Skeletal muscle satellite cell (primary cell): ENCODE measurements at regions not wholly inside any gene's neighbourhood (a gene's known extent, or its start where the extent isn't known, plus 50 kb on each side); places are given as distances from the start of the nearest gene placed in this dataset.
A peak's percentile ranks its signal among the peaks of the same experiment; 100 is the strongest.
"Not testable (repeated sequence)": the region's sequence is repeated elsewhere in the genome, so short reads cannot be mapped to it uniquely, and the experiment has no call there.

Experiments used
- H3K27me3 ChIP-seq: 2 replicates; pipeline ENCODE4 v1.7.0; 2013; ENCODE audit warnings: low read length; ENCODE audit not compliant: control insufficient read depth, insufficient read depth
- H3K36me3 ChIP-seq: 2 replicates; pipeline ENCODE4 v1.7.0; 2013; ENCODE audit warnings: mild to moderate bottlenecking, control low read depth, low read length; ENCODE audit not compliant: insufficient read depth
- H3K4me1 ChIP-seq: 2 replicates; pipeline ENCODE4 v1.7.0; 2013; ENCODE audit warnings: low read length; ENCODE audit not compliant: control insufficient read depth, insufficient read depth
- H3K4me2 ChIP-seq: 2 replicates; pipeline ENCODE4 v1.7.0; 2013; ENCODE audit warnings: mild to moderate bottlenecking, low read length
- H3K4me3 ChIP-seq: 2 replicates; pipeline ENCODE4 v1.7.0; 2013; ENCODE audit warnings: low read length
- H3K9ac ChIP-seq: 2 replicates; pipeline ENCODE4 v1.7.0; 2013; ENCODE audit warnings: mild to moderate bottlenecking, low read depth, low read length, moderate library complexity
- H3K9me3 ChIP-seq: replicated peaks from 2 replicates; pipeline ENCODE4 v1.7.0; 2013; ENCODE audit warnings: mild to moderate bottlenecking, control low read depth, low read length

DNA sequence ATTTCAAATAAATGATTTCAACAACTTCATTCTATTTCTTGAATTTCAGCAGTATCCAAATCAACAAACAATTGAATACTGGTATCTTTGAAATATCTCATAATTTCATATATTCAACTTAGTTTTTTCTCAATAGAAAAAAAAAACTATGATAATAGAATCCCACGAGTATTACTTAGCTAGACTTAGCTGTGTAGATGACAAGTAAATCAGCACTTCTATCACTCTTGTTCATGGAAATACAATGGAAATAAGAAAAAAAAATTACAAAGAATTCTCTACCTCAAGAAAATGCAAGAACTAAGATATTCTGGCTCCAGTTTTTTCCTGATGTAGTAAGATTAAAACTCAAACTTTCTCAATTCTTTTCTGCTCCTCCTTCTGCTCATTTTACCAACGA lies 256.2 kb upstream of the KYNU start:
- Histone ChIP-seq H3K9ac (no peak overlapping the region), H3K4me1 (no peaks in the 10 kb centered on the region), H3K27me3 (no peaks in the 10 kb centered on the region), H3K36me3 (no peaks in the 10 kb centered on the region), H3K9me3 (no peaks in the 10 kb centered on the region), H3K4me2 (no peak overlapping the region), H3K4me3 (no peak overlapping the region)

- Histone ChIP-seq H3K9me3 (no peaks in the 10 kb centered on the region), H3K27me3 (no peaks in the 10 kb centered on the region), H3K4me1 (no peaks in the 10 kb centered on the region), H3K4me3 (no peak overlapping the region), H3K36me3 (no peaks in the 10 kb centered on the region), H3K4me2 (no peak overlapping the region), H3K9ac (no peak overlapping the region)
Observed at GRCh38 chr2:142617461-142617860, 260.0 kb upstream of the KYNU start.

- Histone ChIP-seq H3K4me2 (no peak overlapping the region), H3K4me1 (no peaks in the 10 kb centered on the region), H3K27me3 (no peaks in the 10 kb centered on the region), H3K9me3 (no peaks in the 10 kb centered on the region), H3K9ac (no peak overlapping the region), H3K4me3 (no peak overlapping the region), H3K36me3 (no peaks in the 10 kb centered on the region)
Observed at GRCh38 chr2:142615876-142616275, 261.6 kb upstream of the KYNU start.

- not testable (repeated sequence) for H3K27me3 ChIP-seq, H3K4me3 ChIP-seq, H3K9me3 ChIP-seq, H3K9ac ChIP-seq, H3K4me1 ChIP-seq, H3K36me3 ChIP-seq, H3K4me2 ChIP-seq
Observed at GRCh38 chr2:142613193-142613592, 264.3 kb upstream of the KYNU start.

GRCh38 chr2:142605421-142605820 lies 272.0 kb upstream of the KYNU start:
- Histone ChIP-seq H3K27me3 (no peaks in the 10 kb centered on the region), H3K4me2 (no peak overlapping the region), H3K4me1 (peaks cover 6% of the 10 kb centered on the region), H3K9me3 (no peaks in the 10 kb centered on the region), H3K9ac (no peak overlapping the region), H3K36me3 (no peaks in the 10 kb centered on the region), H3K4me3 (no peak overlapping the region)

- H3K27me3 ChIP-seq: no peaks in the 10 kb centered on the region
- no peak overlapping the region for H3K9ac ChIP-seq
- no peak overlapping the region for H3K4me2 ChIP-seq
- no peaks in the 10 kb centered on the region for H3K36me3 ChIP-seq
- no peaks in the 10 kb centered on the region for H3K9me3 ChIP-seq
- H3K4me1 ChIP-seq: peaks cover 9% of the 10 kb centered on the region
- H3K4me3 ChIP-seq: no peak overlapping the region
Observed at GRCh38 chr2:142603759-142604158, 273.7 kb upstream of the KYNU start.

DNA sequence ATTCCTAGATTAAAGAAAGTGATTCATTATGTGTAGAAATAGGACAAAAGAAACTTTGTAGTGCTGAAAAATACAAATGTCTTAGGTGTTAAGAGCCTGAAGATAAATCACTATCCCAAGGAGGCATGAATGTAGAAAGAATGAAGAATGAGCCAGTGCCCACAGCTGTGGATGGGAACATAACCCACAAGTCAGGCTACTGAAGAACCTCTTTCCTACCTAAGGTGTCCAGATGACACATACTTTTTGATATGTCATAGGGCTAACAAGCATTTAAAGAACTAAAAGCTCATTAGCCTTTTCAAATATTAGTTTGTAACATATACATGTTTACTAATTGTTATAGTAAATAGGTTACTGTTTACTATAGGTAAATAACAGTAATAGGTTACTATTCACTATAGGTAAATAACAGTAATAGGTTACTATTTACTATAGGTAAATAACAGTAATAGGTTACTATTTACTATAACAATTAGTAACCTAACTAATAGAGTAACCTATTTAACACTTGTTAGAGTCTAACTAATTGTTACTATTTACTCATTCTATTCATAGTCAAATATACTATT lies 275.0 kb upstream of the KYNU start:
- Histone ChIP-seq H3K4me1 (peaks cover 12% of the 10 kb centered on the region), H3K9ac (no peak overlapping the region), H3K4me3 (no peak overlapping the region), H3K4me2 (no peak overlapping the region), H3K36me3 (no peaks in the 10 kb centered on the region), H3K9me3 (no peaks in the 10 kb centered on the region), H3K27me3 (no peaks in the 10 kb centered on the region)

GRCh38 chr2:142601794-142602193 lies 275.7 kb upstream of the KYNU start:
- H3K4me3 ChIP-seq: no peak overlapping the region
- no peak overlapping the region for H3K4me2 ChIP-seq
- H3K27me3 ChIP-seq: no peaks in the 10 kb centered on the region
- no peak overlapping the region for H3K9ac ChIP-seq
- no peaks in the 10 kb centered on the region for H3K36me3 ChIP-seq
- peaks cover 18% of the 10 kb centered on the region for H3K4me1 ChIP-seq
- H3K9me3 ChIP-seq: no peaks in the 10 kb centered on the region

DNA sequence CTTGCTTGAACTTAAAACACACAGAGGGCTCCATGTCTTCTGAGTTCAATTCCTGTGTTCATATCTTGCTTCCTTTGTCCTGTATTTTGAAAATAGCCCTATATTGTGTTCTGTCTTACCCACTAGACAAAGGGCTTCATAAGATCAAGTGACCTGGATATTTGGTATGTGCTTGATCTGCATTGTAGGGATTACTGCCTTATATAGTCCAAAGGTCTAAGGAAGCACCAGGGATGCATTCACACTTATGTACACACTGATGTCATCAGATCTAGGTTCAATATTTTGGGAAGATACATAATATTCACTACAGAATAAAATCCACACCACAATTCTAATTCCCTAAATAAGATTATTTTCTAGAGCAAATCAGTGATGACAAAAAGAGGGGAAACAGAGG lies 278.0 kb upstream of the KYNU start:
- H3K4me1 ChIP-seq: peaks cover 27% of the 10 kb centered on the region
- H3K36me3 ChIP-seq: no peaks in the 10 kb centered on the region
- no peaks in the 10 kb centered on the region for H3K27me3 ChIP-seq
- no peak overlapping the region for H3K4me3 ChIP-seq
- H3K9me3 ChIP-seq: no peaks in the 10 kb centered on the region
- H3K9ac ChIP-seq: no peak overlapping the region
- no peak overlapping the region for H3K4me2 ChIP-seq

GRCh38 chr2:142598846-142599245 lies 278.6 kb upstream of the KYNU start:
- Histone ChIP-seq H3K9ac (no peak overlapping the region), H3K4me1 (peaks cover 27% of the 10 kb centered on the region), H3K4me2 (no peak overlapping the region), H3K9me3 (no peaks in the 10 kb centered on the region), H3K27me3 (no peaks in the 10 kb centered on the region), H3K36me3 (no peaks in the 10 kb centered on the region), H3K4me3 (no peak overlapping the region)

- Histone ChIP-seq H3K27me3 (no peaks in the 10 kb centered on the region), H3K4me2 (peak overlapping the region; percentile 38), H3K4me3 (no peak overlapping the region), H3K9me3 (no peaks in the 10 kb centered on the region), H3K9ac (no peak overlapping the region), H3K4me1 (peaks cover 30% of the 10 kb centered on the region), H3K36me3 (no peaks in the 10 kb centered on the region)
Observed at GRCh38 chr2:142596334-142597088, 281.0 kb upstream of the KYNU start.

- no peaks in the 10 kb centered on the region for H3K27me3 ChIP-seq
- no peak overlapping the region for H3K4me3 ChIP-seq
- peaks cover 24% of the 10 kb centered on the region for H3K4me1 ChIP-seq
- no peaks in the 10 kb centered on the region for H3K9me3 ChIP-seq
- H3K9ac ChIP-seq: no peak overlapping the region
- H3K36me3 ChIP-seq: no peaks in the 10 kb centered on the region
- H3K4me2 ChIP-seq: no peak overlapping the region
Observed at GRCh38 chr2:142594935-142595334, 282.5 kb upstream of the KYNU start.
